T-helper 1 cell (primary cell): ENCODE measurements at regions not wholly inside any gene's neighbourhood (a gene's known extent, or its start where the extent isn't known, plus 50 kb on each side); places are given as distances from the start of the nearest gene placed in this dataset.

ENCODE experiments used
- DNase-seq, 5 donors: peaks; one replicate each; pipeline ENCODE4 v3.0.0-alpha.2; 2012 to 2020

DNA sequence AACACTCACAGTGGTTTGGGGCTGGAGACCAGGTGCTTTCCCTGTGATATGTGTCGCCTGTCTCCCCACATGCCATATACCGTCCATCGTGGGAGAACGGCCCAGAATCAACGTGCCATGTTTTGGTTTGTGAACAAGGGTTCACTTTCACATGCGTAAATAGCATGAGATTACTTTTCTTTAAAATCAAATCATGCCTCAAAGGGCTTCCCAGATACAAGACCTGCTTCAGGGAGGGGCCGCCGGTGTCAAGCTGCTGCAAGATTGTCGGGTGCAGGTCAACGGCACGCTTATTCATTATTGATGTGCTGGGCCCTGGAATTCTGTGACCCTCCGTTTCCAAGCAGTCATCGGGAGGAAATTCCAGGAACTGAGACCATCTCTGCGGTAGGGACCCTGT lies 145.2 kb upstream of the RTL1 start:
- no peak for DNase-seq

DNA sequence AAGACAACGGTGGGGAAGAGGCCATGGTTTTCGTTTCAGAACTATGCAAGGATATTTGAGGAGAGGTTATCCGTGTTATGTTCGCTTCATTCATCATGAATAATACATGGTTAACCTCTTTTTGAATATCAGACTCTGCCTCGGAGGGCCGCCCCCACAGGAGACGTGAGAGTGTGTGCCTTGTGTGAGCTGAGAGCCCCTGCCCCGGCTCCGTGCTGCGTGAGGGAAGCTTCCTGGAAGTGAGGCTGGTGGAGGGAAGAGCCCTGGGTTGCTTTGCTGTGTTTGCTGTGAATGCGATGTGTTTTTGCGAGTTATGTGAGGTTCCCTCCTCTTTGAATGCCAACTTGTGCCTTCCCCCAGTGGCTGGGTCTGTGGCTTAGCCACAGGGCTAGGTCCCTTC lies 146.0 kb upstream of the RTL1 start:
- DNase-seq, result no peak

DNA sequence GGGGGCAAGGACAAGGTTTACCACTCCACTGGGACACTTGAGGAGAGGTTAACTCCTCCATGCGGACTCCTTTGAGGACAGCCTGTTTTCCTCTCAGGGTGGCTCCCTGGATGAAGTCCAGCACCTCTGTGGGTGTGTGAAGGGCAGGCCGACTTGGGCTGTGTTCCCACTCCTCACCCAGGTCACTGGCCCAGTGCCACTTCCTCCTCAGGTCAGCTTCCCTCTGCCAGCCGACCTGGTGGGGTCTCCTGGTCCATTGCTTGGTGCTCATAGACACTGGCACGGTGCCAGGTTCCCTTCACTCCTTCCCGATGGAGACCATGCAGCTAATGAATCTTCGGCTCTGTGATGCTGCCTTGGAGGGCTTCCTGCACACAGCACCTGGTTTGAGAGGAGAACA lies 146.4 kb upstream of the RTL1 start:
- DNase-seq, result no peak

DNA sequence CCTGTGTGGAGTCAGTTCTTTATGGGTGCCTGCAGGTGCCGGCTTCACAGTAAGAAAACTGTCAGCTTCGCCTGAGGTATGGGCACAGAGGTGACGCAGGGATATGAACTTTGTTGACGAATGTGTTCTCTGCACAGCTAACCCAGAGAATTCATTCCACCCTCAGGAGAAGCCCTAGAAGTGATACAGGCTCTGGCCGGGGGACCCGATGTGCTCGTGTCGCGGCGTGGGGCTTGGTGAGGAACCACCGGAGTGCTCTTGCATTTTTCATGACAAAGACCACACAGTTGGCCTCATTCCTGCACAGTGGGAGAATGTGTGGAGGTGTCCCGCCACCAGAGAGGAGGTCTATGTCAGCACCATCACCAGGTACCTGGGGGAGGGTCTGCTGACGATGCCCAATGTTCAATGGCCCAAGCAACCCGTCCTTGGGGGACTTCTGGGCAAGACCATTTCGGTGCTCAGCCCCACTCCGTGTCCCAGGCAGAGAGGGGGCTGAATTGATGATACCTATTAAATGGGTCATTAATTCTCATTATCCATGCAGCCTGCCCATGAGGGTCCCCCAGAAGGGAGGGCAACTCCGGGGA lies 147.5 kb upstream of the RTL1 start:
- no peak for DNase-seq

DNA sequence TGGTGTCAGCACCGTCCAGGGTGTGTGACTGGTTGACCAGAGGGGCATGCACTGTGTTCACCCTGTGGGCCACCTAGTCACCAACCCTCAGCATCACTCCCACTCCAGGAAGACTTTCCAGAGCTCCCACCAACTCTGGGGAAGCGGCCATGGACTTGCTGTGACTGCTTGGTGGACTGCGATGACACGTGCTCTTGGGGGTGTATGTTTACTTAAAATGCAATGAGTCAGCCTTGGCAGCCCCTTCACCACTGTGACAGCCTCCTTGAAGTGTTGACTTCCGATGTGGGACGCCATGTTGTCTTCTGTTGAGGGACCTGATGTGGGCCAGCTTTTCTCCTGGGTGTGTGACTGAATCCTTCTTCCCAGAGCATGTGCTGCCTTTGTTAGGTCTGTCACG lies 151.1 kb upstream of the RTL1 start:
- DNase-seq, result no peak

DNA sequence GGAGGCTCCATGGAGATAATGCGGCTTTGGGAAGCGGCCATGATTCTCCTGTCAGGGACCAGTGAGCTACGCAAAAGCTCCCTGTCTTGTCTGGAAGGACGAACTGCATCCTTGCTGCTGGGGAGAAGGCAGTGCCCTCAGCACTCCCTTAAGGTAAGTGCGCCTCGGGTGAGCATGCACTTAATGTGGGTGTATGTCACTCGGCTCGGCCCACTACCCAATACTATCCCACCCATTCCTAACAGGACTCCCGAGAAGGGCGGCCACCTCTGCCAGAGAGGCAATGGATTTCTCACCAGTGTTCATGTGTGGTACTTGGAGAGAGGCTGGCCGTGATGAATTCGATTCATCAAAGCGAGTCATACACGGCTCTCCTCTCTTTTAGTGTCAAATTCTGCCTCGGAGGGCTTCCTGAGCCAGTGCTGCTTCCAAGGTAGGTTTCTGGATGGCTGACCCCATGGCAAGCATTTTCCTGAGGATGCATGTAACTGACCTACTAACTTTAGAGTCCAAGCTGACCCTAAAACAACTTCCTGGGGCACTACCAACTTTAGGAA lies 151.7 kb upstream of the RTL1 start:
- no peak for DNase-seq

DNA sequence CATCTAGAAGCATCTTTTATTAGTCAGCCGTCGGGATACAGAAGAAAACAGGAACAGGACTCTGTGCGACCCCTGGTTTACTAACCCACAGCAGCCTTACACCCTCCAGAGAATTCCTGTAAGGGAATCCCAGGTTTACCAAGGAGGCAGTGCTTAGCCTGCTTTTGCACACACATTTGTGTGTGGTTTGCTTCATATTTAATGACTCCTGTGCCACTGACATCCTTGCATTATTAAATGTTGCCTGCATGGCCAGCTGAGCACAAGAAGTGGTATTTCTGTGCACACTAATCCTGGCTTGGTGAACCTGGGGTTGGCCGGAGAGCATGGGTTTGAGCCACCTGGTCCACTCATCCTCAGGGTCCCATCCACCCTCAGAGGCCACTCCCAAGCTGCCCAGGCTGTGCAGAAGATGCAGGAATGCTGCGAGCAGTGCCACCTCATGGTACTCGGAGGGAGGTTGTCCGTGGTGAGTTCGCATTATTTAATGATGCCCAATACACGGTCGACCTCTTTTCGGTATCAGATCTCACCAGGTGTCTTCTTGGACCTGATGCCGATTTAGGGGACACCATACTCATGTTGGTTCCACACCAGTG lies 152.4 kb upstream of the RTL1 start:
- DNase-seq, result no peak

DNA sequence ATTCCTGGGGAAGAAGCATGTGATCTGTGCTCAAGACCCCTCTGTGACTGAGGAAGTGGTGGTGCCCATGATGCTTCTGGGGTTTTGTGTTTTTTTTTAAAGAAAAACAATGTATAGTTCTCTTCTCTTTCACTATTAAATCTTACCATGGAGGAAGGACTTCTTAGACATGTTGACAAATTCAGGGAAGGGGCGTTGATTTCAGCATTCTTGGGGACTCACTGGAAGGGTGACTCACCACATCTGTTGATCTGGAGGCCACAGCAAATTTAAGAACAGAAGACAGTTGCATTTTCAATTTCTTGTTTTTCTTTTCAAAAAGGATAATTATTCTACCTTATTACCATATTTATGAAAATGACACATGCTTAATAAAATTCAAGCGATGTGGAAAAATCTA lies 152.9 kb upstream of the RTL1 start:
- no peak for DNase-seq

DNA sequence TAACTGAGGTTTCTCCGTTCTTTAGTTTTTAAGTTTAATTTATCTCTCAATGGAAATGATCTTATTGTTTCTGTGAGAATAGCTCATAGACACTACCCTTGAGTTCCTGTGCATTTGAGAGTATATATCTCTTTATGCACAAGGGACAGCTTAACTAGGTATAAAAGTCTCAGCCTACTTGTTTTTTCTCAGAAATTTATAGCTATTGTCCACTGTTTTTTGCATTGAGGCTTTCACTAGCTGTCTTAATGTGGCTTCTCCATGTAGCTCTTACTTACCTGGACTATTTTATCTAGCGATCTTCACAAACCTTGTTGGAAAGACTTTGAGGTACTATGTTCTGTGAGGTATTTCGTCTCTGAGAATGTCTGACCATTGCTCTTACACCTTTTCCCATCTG lies 153.9 kb upstream of the RTL1 start:
- no peak for DNase-seq

DNA sequence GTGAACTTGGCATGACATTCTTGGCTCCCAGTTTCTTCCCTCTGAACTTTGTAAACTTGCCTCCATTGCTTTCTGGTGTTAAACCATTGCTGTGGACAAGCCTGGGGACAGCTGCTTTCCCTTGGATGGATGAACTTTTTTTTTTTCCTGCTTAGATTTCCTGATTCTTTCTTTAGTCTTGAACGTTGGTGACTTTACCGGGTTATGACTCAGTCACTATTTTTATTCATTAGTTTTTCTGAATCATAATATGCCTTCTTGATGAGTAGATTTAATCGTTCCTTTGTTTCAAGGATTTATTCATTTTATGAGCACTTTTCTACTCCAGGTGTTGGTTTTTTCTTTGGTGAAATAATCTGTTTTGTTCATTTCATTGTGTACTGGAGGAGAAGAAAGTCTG lies 155.0 kb upstream of the RTL1 start:
- DNase-seq, result no peak

DNA sequence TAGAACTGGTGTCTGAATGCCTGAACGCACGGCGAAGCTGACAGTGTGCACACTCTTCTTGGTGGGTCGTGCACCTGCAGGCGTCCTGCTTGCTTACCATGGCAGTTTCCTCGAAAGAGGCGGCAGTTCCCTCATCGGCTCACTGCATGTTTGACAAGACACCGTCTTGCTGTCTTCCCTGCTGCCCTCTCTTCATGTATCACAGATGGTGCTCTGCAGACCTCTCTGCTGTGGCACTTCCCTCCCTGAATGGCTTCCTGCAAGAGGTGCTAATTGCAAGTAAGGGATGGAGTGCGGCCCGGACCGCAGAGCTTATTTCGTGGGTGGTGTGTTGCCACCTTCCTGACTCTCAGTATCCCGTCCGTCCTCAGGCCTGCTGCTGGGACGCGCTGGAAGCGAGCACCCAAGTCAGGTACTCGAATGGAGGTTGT lies 156.7 kb upstream of the RTL1 start:
- DNase-seq, result no peak

DNA sequence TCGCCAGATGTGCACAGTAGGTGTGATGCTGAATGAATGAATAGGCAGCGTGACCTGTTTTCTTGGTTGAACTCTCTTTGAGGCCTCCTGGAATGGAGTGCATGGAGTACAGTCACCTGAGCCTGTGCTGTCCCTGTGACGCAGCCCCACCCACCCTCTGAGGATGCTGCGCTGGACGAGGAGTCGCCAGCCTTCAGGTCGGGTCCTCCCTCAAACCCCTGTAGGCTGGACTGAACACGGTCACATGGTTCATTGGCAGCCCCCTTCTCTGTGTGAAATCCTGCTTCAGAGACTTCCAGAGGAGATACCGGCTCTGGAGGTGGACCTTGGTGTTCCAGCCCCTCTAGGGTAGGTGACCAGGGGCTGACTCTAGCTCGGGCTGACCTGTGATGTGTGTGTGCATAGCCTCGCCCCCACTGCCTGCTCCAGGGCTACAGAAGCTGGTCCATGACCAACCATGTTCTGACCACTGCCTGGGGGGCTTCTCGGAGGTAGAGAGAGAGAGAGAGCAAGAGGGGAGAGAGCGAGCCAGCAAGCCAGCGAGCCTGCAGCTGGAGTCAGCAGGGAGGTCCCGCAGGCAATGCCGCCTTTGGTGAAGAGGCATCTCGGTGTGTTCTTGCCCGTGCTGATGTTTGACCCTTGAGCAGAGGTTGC lies 158.0 kb upstream of the RTL1 start:
- no peak for DNase-seq

DNA sequence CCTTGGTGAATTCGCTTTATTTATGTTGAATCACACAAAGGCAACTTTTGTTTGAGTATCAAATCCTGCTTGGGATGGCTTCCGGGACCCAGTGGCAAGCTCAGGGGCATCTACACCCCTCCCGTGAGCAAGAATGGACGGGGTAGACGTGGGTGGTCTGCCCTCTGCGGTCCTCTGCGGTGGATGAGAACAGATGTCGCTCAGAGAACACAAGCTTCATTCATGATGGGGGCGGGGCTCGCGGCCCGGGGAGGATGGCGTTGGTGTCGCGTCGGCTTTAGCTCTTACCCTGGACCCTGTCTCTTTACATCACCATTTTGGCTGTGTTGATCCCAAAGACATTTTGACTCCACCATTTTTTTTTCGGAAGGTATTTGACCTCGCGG lies 158.5 kb upstream of the RTL1 start:
- DNase-seq, result no peak

DNA sequence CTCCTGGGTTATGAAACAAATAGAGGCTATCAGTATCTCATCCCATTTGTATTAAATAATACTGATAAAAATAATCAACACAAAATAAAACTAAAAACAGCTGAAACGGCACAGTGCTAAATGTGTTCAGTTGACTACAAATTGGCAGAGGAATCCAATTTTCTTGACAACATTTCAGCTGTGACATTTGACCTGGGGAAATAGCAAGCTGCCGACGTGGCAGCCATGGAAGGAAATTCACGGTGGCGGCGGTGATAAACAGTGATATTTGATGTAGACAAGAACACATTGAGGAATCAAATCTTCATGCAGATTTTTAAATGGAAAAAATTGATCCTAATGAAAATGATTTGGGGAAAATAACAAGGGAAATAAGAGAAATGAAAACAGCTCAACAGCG lies 159.1 kb upstream of the RTL1 start:
- DNase-seq, result no peak

DNA sequence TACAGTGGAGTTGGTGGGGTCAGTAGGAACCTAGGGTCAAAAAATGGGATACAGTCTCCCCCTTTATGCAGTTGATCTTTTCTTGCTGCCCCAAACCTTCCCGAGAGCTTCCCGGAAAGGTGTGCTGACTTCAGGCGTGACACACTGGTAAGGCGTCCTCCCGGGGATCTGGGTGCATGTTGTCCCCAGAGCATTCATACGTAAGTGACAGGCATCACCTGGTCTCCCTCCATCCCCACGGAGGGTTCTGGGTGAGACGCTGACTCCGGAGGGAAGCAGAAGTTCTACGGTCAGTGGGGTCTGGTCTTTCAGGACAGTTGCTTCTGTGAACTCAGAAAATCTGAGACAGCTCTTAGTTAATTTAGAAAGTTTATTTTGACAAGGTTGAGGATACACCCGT lies 159.6 kb upstream of the RTL1 start:
- DNase-seq, result no peak

DNA sequence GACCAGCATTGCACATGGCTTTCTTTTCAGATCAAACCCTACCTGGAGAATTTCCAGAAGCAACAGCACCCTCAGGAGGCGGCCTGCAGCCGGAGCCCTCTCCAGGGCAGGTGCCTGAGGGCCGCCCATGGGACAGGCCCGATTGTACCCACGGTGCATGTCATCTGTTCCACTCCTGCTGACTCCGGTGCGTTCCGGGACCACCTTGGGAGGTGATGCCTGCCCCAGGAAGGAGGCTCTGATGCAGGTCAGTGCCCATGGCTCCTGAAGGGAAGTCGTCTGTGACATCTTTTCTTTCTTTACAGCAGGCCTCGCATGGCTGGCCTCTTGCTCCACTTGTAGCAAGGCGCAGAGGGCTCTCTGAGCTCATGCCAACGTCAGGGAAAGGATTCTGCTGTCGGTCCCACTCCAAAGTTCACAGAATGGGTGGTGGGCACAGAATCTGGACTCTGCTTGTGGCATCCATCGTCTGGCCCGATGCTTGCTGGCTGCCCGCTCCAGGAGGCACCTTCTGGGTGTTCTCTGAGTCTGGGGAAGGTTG lies 160.7 kb upstream of the RTL1 start:
- DNase-seq, result no peak

DNA sequence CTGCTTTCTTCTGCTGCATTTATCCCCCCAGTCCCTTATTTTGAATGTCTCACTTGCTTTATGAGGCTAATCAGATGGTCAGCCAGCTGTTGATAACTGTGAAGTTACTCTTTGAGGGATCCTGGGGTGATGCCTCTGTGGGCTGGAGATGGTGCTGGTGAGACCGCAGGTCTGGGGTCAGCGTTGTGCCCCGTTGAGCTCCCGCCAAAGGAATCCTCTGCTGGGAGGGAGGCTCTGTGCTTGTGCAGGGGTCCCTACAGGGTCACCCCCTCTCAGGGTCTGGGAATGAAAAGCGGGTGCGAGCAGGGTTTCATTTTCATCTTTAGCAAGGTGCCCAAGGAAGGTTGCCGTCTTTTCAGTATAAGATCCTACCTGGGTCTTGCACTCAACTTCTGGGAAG lies 161.2 kb upstream of the RTL1 start:
- no peak for DNase-seq

DNA sequence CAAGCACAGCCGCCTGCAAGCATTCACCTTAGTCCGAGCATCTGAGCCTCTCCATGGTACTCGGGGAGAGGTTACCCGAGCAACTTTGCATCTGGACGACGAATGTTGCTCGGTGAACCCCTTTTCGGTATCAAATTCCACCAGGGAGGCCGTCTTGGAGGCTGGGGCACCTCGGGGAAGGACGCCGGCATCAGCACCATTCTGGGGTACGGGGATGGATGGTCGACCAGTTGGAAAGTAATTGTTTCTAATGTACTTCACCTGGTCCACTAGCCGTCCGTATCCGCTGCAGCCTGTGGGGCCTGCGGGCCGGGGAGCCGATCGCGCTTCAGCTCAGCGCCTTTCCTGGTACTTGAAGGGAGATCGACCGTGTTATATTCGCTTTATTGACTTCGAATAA lies 161.7 kb upstream of the RTL1 start:
- DNase-seq, result no peak

DNA sequence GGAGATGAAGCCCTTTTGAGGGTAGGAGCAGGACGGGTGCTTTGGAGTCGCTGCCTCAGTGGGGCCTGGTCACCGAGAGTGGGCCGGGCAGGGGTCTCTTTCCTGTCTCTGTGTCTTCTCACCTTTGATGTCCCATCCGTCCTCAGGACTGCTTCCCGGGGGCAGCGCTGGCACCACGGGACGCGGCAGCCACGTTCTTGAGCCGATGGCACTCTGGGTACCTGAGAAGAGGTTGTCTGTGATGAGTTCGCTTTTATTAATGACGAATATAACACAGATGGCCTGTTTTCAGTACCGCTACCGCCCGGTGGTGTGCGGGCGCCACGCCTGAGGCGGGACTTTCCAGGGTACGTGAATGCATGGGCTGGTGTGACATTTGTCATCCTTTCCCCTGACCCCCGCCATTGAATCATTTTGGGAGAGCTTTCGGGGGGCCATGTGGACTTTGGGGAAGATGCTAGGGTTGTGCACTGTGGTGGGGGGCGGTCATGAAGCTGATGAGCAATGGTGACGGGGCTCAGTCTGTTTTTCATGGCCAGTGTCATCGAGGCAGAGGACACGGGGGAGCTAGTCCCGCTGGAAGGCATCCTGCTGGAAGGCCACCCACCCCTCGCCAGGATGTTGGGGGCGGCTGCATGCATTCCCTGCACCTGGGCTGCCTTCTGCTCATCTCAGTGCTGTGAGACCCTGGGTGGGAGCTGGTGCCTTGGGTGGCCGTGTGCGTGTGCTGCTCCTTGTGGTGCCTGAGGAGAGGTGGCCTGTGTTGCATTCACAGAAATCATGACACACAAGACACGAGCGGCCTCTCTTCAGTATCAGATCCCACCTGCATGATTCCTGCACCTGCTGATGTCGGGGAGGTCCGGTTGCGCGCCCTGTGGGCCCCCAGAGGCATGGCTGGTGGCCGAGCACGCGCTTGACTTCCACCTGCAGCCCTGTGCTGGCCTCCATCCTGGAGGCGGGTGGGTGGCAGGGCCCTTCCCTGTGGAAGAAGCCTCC lies 162.5 kb upstream of the RTL1 start:
- DNase-seq, result peak in 1 of 5 donors; percentile 8

DNA sequence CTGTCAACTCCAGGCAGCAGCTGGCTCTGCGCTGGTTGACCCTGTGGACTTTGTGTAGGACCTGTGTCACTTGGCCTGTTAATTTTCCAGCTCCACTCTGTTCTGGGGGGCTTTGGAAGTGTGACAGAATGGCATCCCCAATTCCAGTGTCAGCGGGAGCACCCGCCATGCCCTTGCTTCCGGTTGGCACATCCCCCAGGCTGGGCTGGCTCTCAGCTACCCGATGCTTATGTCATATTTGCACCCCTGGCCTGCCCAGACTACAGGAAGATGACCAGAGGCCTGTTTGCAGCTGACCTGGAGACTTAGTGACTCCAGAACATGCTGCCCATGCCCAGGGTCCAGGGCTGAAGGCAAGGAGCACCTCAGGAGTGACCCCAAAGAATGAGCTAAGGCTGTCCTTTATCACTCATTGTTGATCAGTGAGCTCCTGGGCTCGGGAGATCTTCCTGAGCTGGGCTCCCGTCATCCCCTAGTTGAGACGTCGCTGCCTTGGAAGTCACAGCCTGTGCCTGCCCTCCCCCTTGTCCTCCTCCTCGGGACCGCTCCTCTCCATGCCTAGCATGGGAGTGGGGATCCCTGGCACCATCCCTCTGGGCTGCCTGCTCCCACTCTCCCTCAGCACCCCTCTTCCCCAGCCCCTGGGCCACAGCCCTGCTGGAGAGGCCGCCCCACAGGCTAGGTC lies 163.4 kb upstream of the RTL1 start:
- DNase-seq, result peak in 1 of 5 donors; percentile 2

DNA sequence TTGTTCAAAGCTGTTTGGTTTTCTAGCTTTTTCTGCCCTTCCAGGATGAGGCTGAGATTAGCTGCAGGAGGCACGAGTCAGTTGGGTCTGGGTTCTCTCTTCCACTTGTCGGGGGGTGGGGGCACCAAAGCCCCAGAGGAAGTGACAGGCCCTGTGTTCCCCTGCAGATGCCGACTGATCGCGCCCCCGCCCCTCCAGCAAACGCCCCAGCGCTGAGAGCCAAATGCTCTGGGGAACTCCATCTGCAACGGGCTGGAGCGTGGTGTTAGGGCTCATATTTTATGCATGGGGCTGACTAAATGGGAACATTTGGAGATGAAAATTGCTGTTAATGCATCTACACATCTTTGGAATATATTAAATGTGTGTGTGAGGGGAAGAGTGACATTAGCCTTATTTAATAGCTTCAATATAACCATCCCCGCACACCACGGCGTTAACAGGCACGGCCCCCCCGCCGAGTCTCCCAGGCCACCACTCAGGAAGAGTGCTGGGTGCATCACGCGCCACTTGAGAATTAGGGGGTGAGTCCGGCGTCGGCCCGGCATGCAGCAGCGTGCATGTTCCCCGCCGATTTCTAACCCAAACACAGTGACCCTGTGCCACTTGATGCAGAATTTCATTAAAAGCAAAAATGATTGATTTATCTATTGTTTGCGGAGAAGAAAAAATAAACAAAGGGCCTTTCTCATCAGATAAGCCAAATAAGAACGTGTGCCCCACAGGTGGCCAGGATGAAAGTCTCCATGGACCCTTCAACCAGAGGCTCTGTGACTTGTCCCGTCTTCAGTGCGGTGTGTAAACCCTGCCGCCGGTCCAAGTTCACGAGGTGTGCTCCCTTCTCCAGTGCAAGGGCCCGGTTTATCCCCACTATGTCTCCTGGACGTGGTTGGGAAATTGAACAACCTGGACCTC lies 165.0 kb upstream of the RTL1 start:
- peak in 1 of 5 donors; percentile 2 for DNase-seq
